HCT116 (cell line): ENCODE measurements at regions not wholly inside any gene's neighbourhood (a gene's known extent, or its start where the extent isn't known, plus 50 kb on each side); places are given as distances from the start of the nearest gene placed in this dataset.

Experiments
- ATAC-seq: fragments of 200-7000 bp; cut with Tn5 transposase; 2 replicates; pipeline ENCODE4 v1.9.1; 2020; ENCODE audit warnings: mild to moderate bottlenecking, moderate library complexity
- BruUV-seq: library from RNA; stranded (reverse); fragments of 400-500 nt; replicated peaks from 2 replicates; lab custom pipeline; 2021; lab: Mats Ljungman, UMichigan
- CTCF ChIA-PET: fragments of 300-600 bp; sonication (Branson Sonifier 250); formaldehyde crosslinking; loops from one replicate; lab custom pipeline; 2021; ENCODE audit warnings: antibody characterized with exemption; lab: Charles Lee
- POLR2A ChIA-PET: fragments of 300-600, 350-600 bp; sonication (Branson Sonifier 250); formaldehyde crosslinking; loops from one replicate; lab custom pipeline; 2021; ENCODE audit warnings: antibody characterized with exemption; lab: Charles Lee
- RAD21 ChIA-PET, 2 experiments: fragments of 300-600 bp; sonication (Branson Sonifier 250); formaldehyde crosslinking; loops; one replicate each; lab custom pipeline; 2023; ENCODE audit warnings: low total read pairs in 2 of 2; ENCODE audit not compliant: uncharacterized antibody in 2 of 2, unreplicated experiment in 2 of 2, low non-redundant PET in 1 of 2; lab: Charles Lee
- DNase-seq: peaks from one replicate; pipeline ENCODE4 v3.0.0-alpha.2; 2010; ENCODE audit warnings: low read depth, low spot score
- H2AFZ ChIP-seq: fragments of 200-600 bp; shearing (Covaris generic), sonication (generic); 2 replicates; pipeline ENCODE4 v1.6.1; 2017; ENCODE audit warnings: low read depth, mixed run types, mixed read lengths, antibody characterized with exemption, low read length; ENCODE audit not compliant: poor library complexity, severe bottlenecking
- H3K27ac ChIP-seq: 2 replicates; pipeline ENCODE4 v1.5.1; 2012; ENCODE audit warnings: low read depth, low read length
- H3K27me3 ChIP-seq: fragments of 200-600 bp; sonication (generic); 2 replicates; pipeline ENCODE4 v1.6.1; 2016; ENCODE audit warnings: mixed run types, low read length, mixed read lengths; ENCODE audit not compliant: insufficient read depth
- H3K36me3 ChIP-seq, 2 experiments: fragments of 200-500 bp in 1 of 2; fragments of 200-600 bp in 1 of 2; sonication (Bioruptor generic) in 1 of 2; sonication (generic) in 1 of 2; 2 replicates each; pipeline versions ENCODE4 v1.5.1 to v1.6.1; 2014 to 2016; ENCODE audit warnings: low read length in 2 of 2, inconsistent platforms in 1 of 2, mixed read lengths in 1 of 2, mixed run types in 1 of 2; ENCODE audit not compliant: insufficient read depth in 2 of 2, control insufficient read depth in 1 of 2
- H3K4me1 ChIP-seq, 2 experiments: fragments of 200-600 bp in 1 of 2; sonication (generic) in 1 of 2; 2 replicates each; pipeline versions ENCODE4 v1.5.1 to v1.6.1; 2012 to 2017; ENCODE audit warnings: low read length in 2 of 2, inconsistent platforms in 1 of 2, mild to moderate bottlenecking in 1 of 2, mixed read lengths in 1 of 2, mixed run types in 1 of 2, moderate library complexity in 1 of 2; ENCODE audit not compliant: insufficient read depth in 2 of 2, control insufficient read depth in 1 of 2
- H3K4me2 ChIP-seq: fragments of 200-600 bp; sonication (generic); 2 replicates; pipeline ENCODE4 v1.6.1; 2017; ENCODE audit warnings: mixed run types, low read length, mixed read lengths
- H3K4me3 ChIP-seq, 2 experiments: fragments of 200-600 bp in 1 of 2; sonication (generic) in 1 of 2; replicated peaks in 1 of 2; 2 replicates each; pipeline ENCODE4 v1.5.1; 2011 to 2016; ENCODE audit warnings: low read length in 2 of 2, control low read depth in 1 of 2, low read depth in 1 of 2, mild to moderate bottlenecking in 1 of 2, mixed read lengths in 1 of 2, mixed run types in 1 of 2
- H3K79me2 ChIP-seq: fragments of 200-600 bp; sonication (generic); 2 replicates; pipeline ENCODE4 v1.6.1; 2017; ENCODE audit warnings: mild to moderate bottlenecking, mixed run types, low read length, moderate library complexity, mixed read lengths; ENCODE audit not compliant: insufficient read depth
- H3K9ac ChIP-seq: fragments of 200-600 bp; sonication (generic); 2 replicates; pipeline ENCODE4 v1.6.1; 2016; ENCODE audit warnings: low read length, mixed read lengths
- H3K9me2 ChIP-seq: fragments of 200-600 bp; sonication (generic), shearing (Covaris generic); 2 replicates; pipeline ENCODE4 v1.6.1; 2017; ENCODE audit warnings: mixed run types, mild to moderate bottlenecking, moderate library complexity; ENCODE audit not compliant: insufficient read depth
- H3K9me3 ChIP-seq, 2 experiments: fragments of 200-500 bp in 1 of 2; fragments of 200-600 bp in 1 of 2; sonication (Bioruptor generic) in 1 of 2; sonication (generic) in 1 of 2; 2 replicates each; pipeline ENCODE4 v1.6.1; 2014 to 2017; ENCODE audit warnings: low read length in 2 of 2, mixed read lengths in 2 of 2, inconsistent platforms in 1 of 2, low read depth in 1 of 2, mild to moderate bottlenecking in 1 of 2, mixed run types in 1 of 2, moderate library complexity in 1 of 2; ENCODE audit not compliant: control insufficient read depth in 1 of 2, insufficient read depth in 1 of 2
- H4K20me1 ChIP-seq: fragments of 200-600 bp; sonication (generic), shearing (Covaris generic); 2 replicates; pipeline ENCODE4 v1.6.1; 2017; ENCODE audit warnings: mixed run types, mild to moderate bottlenecking, moderate library complexity; ENCODE audit not compliant: insufficient read depth
- ELF1 ChIP-seq: IDR thresholded peaks from 2 replicates; pipeline ENCODE4 v1.6.1; 2012; ENCODE audit warnings: low read depth, borderline replicate concordance
- EZH2phosphoT487 ChIP-seq: fragments of 200-600 bp; IDR thresholded peaks from 2 replicates; pipeline ENCODE4 v1.6.1; 2018; ENCODE audit warnings: antibody characterized with exemption, borderline replicate concordance
- JUND ChIP-seq: IDR thresholded peaks from 2 replicates; pipeline ENCODE4 v1.6.1; 2012
- POLR2AphosphoS5 ChIP-seq: IDR thresholded peaks from 2 replicates; pipeline ENCODE4 v1.6.1; 2011; ENCODE audit warnings: mild to moderate bottlenecking, low read depth, low read length, moderate library complexity
- SIN3A ChIP-seq: IDR thresholded peaks from 2 replicates; pipeline ENCODE4 v1.6.1; 2012; ENCODE audit warnings: low read depth
- SRF ChIP-seq: IDR thresholded peaks from 2 replicates; pipeline ENCODE4 v1.6.1; 2012; ENCODE audit warnings: low read depth
- TCF7L2 ChIP-seq: IDR thresholded peaks from 2 replicates; pipeline ENCODE4 v1.7.0; 2011; ENCODE audit warnings: borderline replicate concordance, inconsistent platforms; ENCODE audit not compliant: insufficient read depth, insufficient read length; ENCODE audit errors: extremely low read depth
- YY1 ChIP-seq: IDR thresholded peaks from 2 replicates; pipeline ENCODE4 v1.6.1; 2011; ENCODE audit warnings: low read length, low read depth, moderate library complexity, mild to moderate bottlenecking; ENCODE audit not compliant: insufficient replicate concordance; ENCODE audit errors: extremely low read depth
- intact Hi-C: fragments of 100-400 bp; cut with micrococcal nuclease; formaldehyde crosslinking; loops from 2 replicates; pipeline ENCODE4 v1.10.0; 2022
- TF ChIP-seq, protein P1 (sequence below): IDR thresholded peaks from 2 replicates; pipeline ENCODE4 v1.6.1; 2012
- TF ChIP-seq, protein P2 (sequence below): IDR thresholded peaks from 2 replicates; pipeline ENCODE4 v1.6.1; 2011; ENCODE audit warnings: mild to moderate bottlenecking, low read length, moderate library complexity; ENCODE audit not compliant: insufficient replicate concordance; ENCODE audit errors: extremely low read depth

DNA sequence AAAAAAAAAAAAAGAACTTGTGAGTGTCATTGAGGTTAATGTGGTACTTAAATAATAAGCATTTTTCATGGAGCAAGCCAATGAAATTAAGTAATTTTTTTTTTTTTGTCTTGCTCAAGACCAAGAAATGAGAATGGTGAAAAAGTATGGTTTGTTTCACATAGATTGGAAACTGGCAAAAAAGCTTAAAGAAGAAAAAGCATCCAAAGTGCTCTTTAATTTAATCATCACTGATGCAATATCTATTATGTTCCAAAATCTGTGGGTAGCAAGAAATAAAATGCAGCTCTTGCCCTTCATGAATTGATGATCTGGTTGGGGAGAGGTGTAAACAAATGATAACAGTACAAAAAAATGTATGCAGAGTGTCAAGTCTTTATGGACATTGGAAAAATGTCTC is 980.6 kb downstream of the REEP3 start:
- no peaks in the 10 kb centered on the region for H4K20me1 ChIP-seq
- no peaks in the 10 kb centered on the region for H3K9me2 ChIP-seq
- no peak for TF ChIP-seq EZH2phosphoT487
- TF ChIP-seq, all 23 proteins: peak for 0
- Histone ChIP-seq H2AFZ (no peak overlapping the region), H3K79me2 (no peaks in the 10 kb centered on the region), H3K36me3 (no peaks in the 10 kb centered on the region), H3K4me3 (no peak overlapping the region), H3K27ac (no peak overlapping the region), H3K9ac (no peak overlapping the region), H3K9me3 (no peaks in the 10 kb centered on the region), H3K27me3 (no peaks in the 10 kb centered on the region), H3K4me1 (no peaks in the 10 kb centered on the region), H3K4me2 (no peak overlapping the region)
- ChIA-PET POLR2A (no interaction called here), CTCF (interaction anchor here (0.7 kb wide), 1 partner anchor 635 kb away, joined by 3 read pairs; no protein-coding TSS in a partner anchor), RAD21 (no interaction called here)
- intact Hi-C loops = no loop called here
- no peak for DNase-seq
- no peak for ATAC-seq
- BruUV-seq = no TSS peak

DNA sequence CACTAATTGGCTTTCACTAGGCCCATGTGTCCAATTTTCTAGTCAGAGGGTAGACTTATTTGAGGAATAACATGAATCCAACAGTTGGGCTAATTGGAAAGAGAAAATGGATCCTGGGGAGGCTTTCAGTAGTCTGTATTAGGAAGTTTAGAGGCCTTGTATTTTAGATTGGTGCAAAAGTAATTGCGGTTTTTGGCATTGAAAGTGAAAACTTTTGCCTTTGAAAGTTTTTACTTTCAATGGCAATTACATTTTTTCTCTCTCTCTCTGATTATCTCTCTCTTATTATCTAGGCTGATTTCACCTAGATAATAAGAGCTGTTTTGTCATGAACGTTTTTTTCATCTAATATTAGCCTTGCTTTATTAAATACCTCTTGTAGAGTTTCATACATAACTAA is 981.7 kb downstream of the REEP3 start:
- Histone ChIP-seq H3K4me2 (no peak overlapping the region), H4K20me1 (no peaks in the 10 kb centered on the region), H3K79me2 (no peaks in the 10 kb centered on the region), H3K9me2 (no peaks in the 10 kb centered on the region), H3K36me3 (no peaks in the 10 kb centered on the region), H3K27ac (no peak overlapping the region), H3K27me3 (no peaks in the 10 kb centered on the region), H2AFZ (no peak overlapping the region), H3K4me1 (no peaks in the 10 kb centered on the region), H3K9ac (no peak overlapping the region)
- ATAC-seq = no peak
- BruUV-seq = no TSS peak
- RAD21 ChIA-PET = no interaction called here
- POLR2A ChIA-PET = no interaction called here
- CTCF ChIA-PET = no interaction called here
- no peak for DNase-seq
- intact Hi-C loops = no loop called here
- TF ChIP-seq, protein P1, sequence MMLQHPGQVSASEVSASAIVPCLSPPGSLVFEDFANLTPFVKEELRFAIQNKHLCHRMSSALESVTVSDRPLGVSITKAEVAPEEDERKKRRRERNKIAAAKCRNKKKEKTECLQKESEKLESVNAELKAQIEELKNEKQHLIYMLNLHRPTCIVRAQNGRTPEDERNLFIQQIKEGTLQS = no peak
- TF ChIP-seq TCF7L2 (no peak), ELF1 (no peak), YY1 (no peak), POLR2AphosphoS5 (no peak), SIN3A (no peak), SRF (no peak), JUND (no peak)
- TF ChIP-seq, protein P2, sequence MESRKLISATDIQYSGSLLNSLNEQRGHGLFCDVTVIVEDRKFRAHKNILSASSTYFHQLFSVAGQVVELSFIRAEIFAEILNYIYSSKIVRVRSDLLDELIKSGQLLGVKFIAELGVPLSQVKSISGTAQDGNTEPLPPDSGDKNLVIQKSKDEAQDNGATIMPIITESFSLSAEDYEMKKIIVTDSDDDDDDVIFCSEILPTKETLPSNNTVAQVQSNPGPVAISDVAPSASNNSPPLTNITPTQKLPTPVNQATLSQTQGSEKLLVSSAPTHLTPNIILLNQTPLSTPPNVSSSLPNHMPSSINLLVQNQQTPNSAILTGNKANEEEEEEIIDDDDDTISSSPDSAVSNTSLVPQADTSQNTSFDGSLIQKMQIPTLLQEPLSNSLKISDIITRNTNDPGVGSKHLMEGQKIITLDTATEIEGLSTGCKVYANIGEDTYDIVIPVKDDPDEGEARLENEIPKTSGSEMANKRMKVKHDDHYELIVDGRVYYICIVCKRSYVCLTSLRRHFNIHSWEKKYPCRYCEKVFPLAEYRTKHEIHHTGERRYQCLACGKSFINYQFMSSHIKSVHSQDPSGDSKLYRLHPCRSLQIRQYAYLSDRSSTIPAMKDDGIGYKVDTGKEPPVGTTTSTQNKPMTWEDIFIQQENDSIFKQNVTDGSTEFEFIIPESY = no peak
- TF ChIP-seq, all 23 proteins: peak for 0
- Histone ChIP-seq H3K9me3 (no peaks in the 10 kb centered on the region), H3K4me3 (no peak overlapping the region)
